Panc1 (cell line): ENCODE measurements at regions not wholly inside any gene's neighbourhood (a gene's known extent, or its start where the extent isn't known, plus 50 kb on each side); places are given as distances from the start of the nearest gene placed in this dataset.
"Not testable (repeated sequence)": the region's sequence is repeated elsewhere in the genome, so short reads cannot be mapped to it uniquely, and the experiment has no call there.

ENCODE experiments used
- ATAC-seq: fragments of 200-7000 bp; cut with Tn5 transposase; 2 replicates; pipeline ENCODE4 v1.9.1; 2020; ENCODE audit warnings: mild to moderate bottlenecking, moderate library complexity
- BruUV-seq: library from RNA; stranded (reverse); fragments of 400-500 nt; replicated peaks from 2 replicates; lab custom pipeline; 2021; lab: Mats Ljungman, UMichigan
- CTCF ChIA-PET: fragments of 300-600 bp; sonication (Branson Sonifier 250); formaldehyde crosslinking; loops from one replicate; lab custom pipeline; 2022; ENCODE audit warnings: antibody characterized with exemption; lab: Charles Lee
- POLR2A ChIA-PET: fragments of 300-600 bp; sonication (Branson Sonifier 250); formaldehyde crosslinking; loops from one replicate; lab custom pipeline; 2022; ENCODE audit warnings: antibody characterized with exemption; lab: Charles Lee
- DNase-seq: peaks from one replicate; pipeline ENCODE4 v3.0.0-alpha.2; 2010; ENCODE audit warnings: low read depth, low spot score
- H3K27ac ChIP-seq: 2 replicates; pipeline ENCODE4 v1.5.1; 2011; ENCODE audit warnings: mild to moderate bottlenecking, low read length, inconsistent platforms
- H3K27me3 ChIP-seq: fragments of 200-500 bp; sonication (Bioruptor generic); 2 replicates; pipeline ENCODE4 v1.6.0; 2014; ENCODE audit warnings: low read length, inconsistent platforms; ENCODE audit not compliant: control insufficient read depth, insufficient read depth
- H3K36me3 ChIP-seq: fragments of 200-500 bp; sonication (Bioruptor generic); 2 replicates; pipeline ENCODE4 v1.5.1; 2014; ENCODE audit warnings: inconsistent platforms, mild to moderate bottlenecking, low read length, moderate library complexity; ENCODE audit not compliant: control insufficient read depth, insufficient read depth
- H3K4me1 ChIP-seq: 2 replicates; pipeline ENCODE4 v1.5.1; 2011; ENCODE audit warnings: inconsistent platforms, mild to moderate bottlenecking, low read length, moderate library complexity; ENCODE audit not compliant: control insufficient read depth, insufficient read depth
- H3K4me3 ChIP-seq, 2 experiments: 2 replicates each; pipeline ENCODE4 v1.5.1; 2011 to 2012; ENCODE audit warnings: low read depth in 2 of 2, low read length in 2 of 2, mild to moderate bottlenecking in 2 of 2, inconsistent platforms in 1 of 2, moderate library complexity in 1 of 2
- H3K9me3 ChIP-seq: fragments of 200-500 bp; sonication (Bioruptor generic); 2 replicates; pipeline ENCODE4 v1.5.1; 2014; ENCODE audit warnings: low read depth, mild to moderate bottlenecking, inconsistent platforms, low read length, moderate library complexity; ENCODE audit not compliant: control insufficient read depth, insufficient read depth
- POLR2AphosphoS5 ChIP-seq: IDR thresholded peaks from 2 replicates; pipeline ENCODE4 v1.6.1; 2012; ENCODE audit warnings: mild to moderate bottlenecking, low read depth, low read length, moderate library complexity
- REST ChIP-seq, 2 experiments: IDR thresholded peaks; 2 replicates each; pipeline ENCODE4 v1.6.1; 2011 to 2012; ENCODE audit warnings: low read depth in 2 of 2, control low read depth in 1 of 2, low read length in 1 of 2, mild to moderate bottlenecking in 1 of 2, moderate library complexity in 1 of 2; ENCODE audit not compliant: insufficient read depth in 1 of 2
- SIN3A ChIP-seq: IDR thresholded peaks from 2 replicates; pipeline ENCODE4 v1.6.1; 2012; ENCODE audit warnings: low read depth, mild to moderate bottlenecking, low read length, moderate library complexity, borderline replicate concordance; ENCODE audit not compliant: insufficient read depth
- TCF7L2 ChIP-seq: IDR thresholded peaks from 2 replicates; pipeline ENCODE4 v1.6.1; 2011; ENCODE audit warnings: mild to moderate bottlenecking, low read depth, low read length, inconsistent platforms
- in situ Hi-C: cut with HindIII; loops from 2 replicates; pipeline ENCODE4 v1.10.0; 2016; ENCODE audit warnings: low sequenced_read_pairs, low pct_unique_long_range_greater_than_20kb
- intact Hi-C: fragments of 100-400 bp; cut with micrococcal nuclease; formaldehyde crosslinking; loops from one replicate; pipeline ENCODE4 v1.10.0; 2022; ENCODE audit not compliant: unreplicated experiment
- TF ChIP-seq, protein P1 (sequence below): fragments of 450-650 bp; IDR thresholded peaks from 2 replicates; pipeline ENCODE4 v1.5.1; 2017; ENCODE audit warnings: mild to moderate bottlenecking

- intact Hi-C loops (no loop called here), in situ Hi-C loops (no loop called here)
- ATAC-seq (no peak), DNase-seq (no peak)
- Histone ChIP-seq H3K27ac (no peak overlapping the region), H3K27me3 (no peaks in the 10 kb centered on the region), H3K9me3 (no peaks in the 10 kb centered on the region), H3K4me3 (no peak overlapping the region), H3K4me1 (peaks cover 18% of the 10 kb centered on the region), H3K36me3 (no peaks in the 10 kb centered on the region)
- ChIA-PET POLR2A (no interaction called here), CTCF (no interaction called here)
- BruUV-seq: no TSS peak
- TF ChIP-seq REST (IDR thresholded peaks at IDR 0.05; ENCODE audit: insufficient read depth in 1 of 2, low read depth in 2 of 2, low read length in 1 of 2) (no peak), SIN3A (no peak), TCF7L2 (no peak), POLR2AphosphoS5 (no peak)
- TF ChIP-seq, protein P1, sequence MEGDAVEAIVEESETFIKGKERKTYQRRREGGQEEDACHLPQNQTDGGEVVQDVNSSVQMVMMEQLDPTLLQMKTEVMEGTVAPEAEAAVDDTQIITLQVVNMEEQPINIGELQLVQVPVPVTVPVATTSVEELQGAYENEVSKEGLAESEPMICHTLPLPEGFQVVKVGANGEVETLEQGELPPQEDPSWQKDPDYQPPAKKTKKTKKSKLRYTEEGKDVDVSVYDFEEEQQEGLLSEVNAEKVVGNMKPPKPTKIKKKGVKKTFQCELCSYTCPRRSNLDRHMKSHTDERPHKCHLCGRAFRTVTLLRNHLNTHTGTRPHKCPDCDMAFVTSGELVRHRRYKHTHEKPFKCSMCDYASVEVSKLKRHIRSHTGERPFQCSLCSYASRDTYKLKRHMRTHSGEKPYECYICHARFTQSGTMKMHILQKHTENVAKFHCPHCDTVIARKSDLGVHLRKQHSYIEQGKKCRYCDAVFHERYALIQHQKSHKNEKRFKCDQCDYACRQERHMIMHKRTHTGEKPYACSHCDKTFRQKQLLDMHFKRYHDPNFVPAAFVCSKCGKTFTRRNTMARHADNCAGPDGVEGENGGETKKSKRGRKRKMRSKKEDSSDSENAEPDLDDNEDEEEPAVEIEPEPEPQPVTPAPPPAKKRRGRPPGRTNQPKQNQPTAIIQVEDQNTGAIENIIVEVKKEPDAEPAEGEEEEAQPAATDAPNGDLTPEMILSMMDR: no peak
Measured at GRCh38 chr17:31677681-31678080, 181.4 kb downstream of the COPRS start.

- in situ Hi-C loops: no loop called here
- no peak overlapping the region for H3K4me3 ChIP-seq
- ChIA-PET POLR2A (no interaction called here), CTCF (no interaction called here)
- H3K9me3 ChIP-seq: no peaks in the 10 kb centered on the region
- no peak for TF ChIP-seq POLR2AphosphoS5
- no peak for TF ChIP-seq TCF7L2
- TF ChIP-seq, protein P1: no peak
- TF ChIP-seq SIN3A: no peak
- TF ChIP-seq REST (IDR thresholded peaks at IDR 0.05; ENCODE audit: insufficient read depth in 1 of 2, low read depth in 2 of 2, low read length in 1 of 2): no peak
- H3K27me3 ChIP-seq: no peaks in the 10 kb centered on the region
- H3K36me3 ChIP-seq: no peaks in the 10 kb centered on the region
- no TSS peak for BruUV-seq
- intact Hi-C loops: no loop called here
- H3K27ac ChIP-seq: no peak overlapping the region; the same call in 1 of the 2 replicates
- DNase-seq (no peak), ATAC-seq (no peak)
- peaks cover 23% of the 10 kb centered on the region for H3K4me1 ChIP-seq
Measured at GRCh38 chr17:31677036-31677435, 182.0 kb downstream of the COPRS start.

- H3K27ac ChIP-seq: 0 out of 2 replicates have a peak overlapping the region, but pooled peaks have one; percentile 17
Measured at GRCh38 chr17:31675392-31675791, 183.7 kb downstream of the COPRS start.

More at GRCh38 chr17:31675392-31675791, 183.7 kb downstream of the COPRS start:
- H3K36me3 ChIP-seq, H3K9me3 ChIP-seq, CTCF ChIA-PET, BruUV-seq, H3K27me3 ChIP-seq, in situ Hi-C loops, H3K4me3 ChIP-seq, intact Hi-C loops, ATAC-seq, DNase-seq: not testable (repeated sequence)
- POLR2A ChIA-PET: interaction anchor here (0.6 kb wide), 1 partner anchor 119 kb away, joined by 4 read pairs; no protein-coding TSS in a partner anchor
- H3K4me1 ChIP-seq: peaks cover 23% of the 10 kb centered on the region
